Osteoblast (primary cell): ENCODE measurements at regions not wholly inside any gene's neighbourhood (a gene's known extent, or its start where the extent isn't known, plus 50 kb on each side); places are given as distances from the start of the nearest gene placed in this dataset.

Experiments
- DNase-seq: peaks from one replicate; pipeline ENCODE4 v3.0.0; 2011; ENCODE audit warnings: low spot score, mixed read lengths; ENCODE audit not compliant: insufficient read length; ENCODE audit errors: missing footprints
- H2AFZ ChIP-seq: 2 replicates; pipeline ENCODE4 v1.6.0; 2011; ENCODE audit warnings: mild to moderate bottlenecking, low read length
- H3K27ac ChIP-seq: 2 replicates; pipeline ENCODE4 v1.5.1; 2011; ENCODE audit warnings: mild to moderate bottlenecking, low read depth, low read length, moderate library complexity
- H3K27me3 ChIP-seq: 2 replicates; pipeline ENCODE4 v1.6.0; 2012; ENCODE audit warnings: mild to moderate bottlenecking, control low read depth, inconsistent platforms, low read length, moderate library complexity; ENCODE audit not compliant: insufficient read depth
- H3K36me3 ChIP-seq: 2 replicates; pipeline ENCODE4 v1.5.1; 2011; ENCODE audit warnings: mild to moderate bottlenecking, low read length, control low read depth, moderate library complexity; ENCODE audit not compliant: insufficient read depth
- H3K4me1 ChIP-seq: 2 replicates; pipeline ENCODE4 v1.5.1; 2011; ENCODE audit warnings: mild to moderate bottlenecking, low read length, control low read depth, moderate library complexity; ENCODE audit not compliant: insufficient read depth
- H3K4me2 ChIP-seq: 2 replicates; pipeline ENCODE4 v1.6.0; 2011; ENCODE audit warnings: mild to moderate bottlenecking, low read length; ENCODE audit not compliant: insufficient read depth
- H3K4me3 ChIP-seq: fragments of 200-600 bp; sonication (generic); 3 replicates; pipeline ENCODE4 v1.5.1; 2012; ENCODE audit warnings: mild to moderate bottlenecking, low read length, inconsistent platforms; ENCODE audit not compliant: insufficient read depth
- H3K79me2 ChIP-seq: 2 replicates; pipeline ENCODE4 v1.6.0; 2012; ENCODE audit warnings: mild to moderate bottlenecking, low read length, control low read depth, inconsistent platforms; ENCODE audit not compliant: insufficient read depth
- H3K9me3 ChIP-seq: 2 replicates; pipeline ENCODE4 v1.5.1; 2011; ENCODE audit warnings: low read depth, low read length, control low read depth
- H4K20me1 ChIP-seq: 2 replicates; pipeline ENCODE4 v1.6.0; 2012; ENCODE audit warnings: mild to moderate bottlenecking, low read length, control low read depth; ENCODE audit not compliant: insufficient read depth
- TF ChIP-seq, protein P1 (sequence below): IDR thresholded peaks from 2 replicates; pipeline ENCODE4 v1.5.1; 2011; ENCODE audit warnings: mild to moderate bottlenecking, low read depth, low read length, moderate library complexity; ENCODE audit errors: extremely low read depth

GRCh38 chr2:82599021-82599420 lies 1860.1 kb downstream of the SUCLG1 start:
- no peak for DNase-seq
- Histone ChIP-seq H3K36me3 (no peaks in the 10 kb centered on the region), H2AFZ (no peak overlapping the region), H3K27me3 (no peaks in the 10 kb centered on the region), H3K4me1 (no peaks in the 10 kb centered on the region), H3K27ac (no peak overlapping the region), H4K20me1 (no peaks in the 10 kb centered on the region), H3K4me2 (no peak overlapping the region), H3K9me3 (peaks cover 2% of the 10 kb centered on the region), H3K79me2 (no peaks in the 10 kb centered on the region), H3K4me3 (no peak overlapping the region)
- TF ChIP-seq, protein P1, sequence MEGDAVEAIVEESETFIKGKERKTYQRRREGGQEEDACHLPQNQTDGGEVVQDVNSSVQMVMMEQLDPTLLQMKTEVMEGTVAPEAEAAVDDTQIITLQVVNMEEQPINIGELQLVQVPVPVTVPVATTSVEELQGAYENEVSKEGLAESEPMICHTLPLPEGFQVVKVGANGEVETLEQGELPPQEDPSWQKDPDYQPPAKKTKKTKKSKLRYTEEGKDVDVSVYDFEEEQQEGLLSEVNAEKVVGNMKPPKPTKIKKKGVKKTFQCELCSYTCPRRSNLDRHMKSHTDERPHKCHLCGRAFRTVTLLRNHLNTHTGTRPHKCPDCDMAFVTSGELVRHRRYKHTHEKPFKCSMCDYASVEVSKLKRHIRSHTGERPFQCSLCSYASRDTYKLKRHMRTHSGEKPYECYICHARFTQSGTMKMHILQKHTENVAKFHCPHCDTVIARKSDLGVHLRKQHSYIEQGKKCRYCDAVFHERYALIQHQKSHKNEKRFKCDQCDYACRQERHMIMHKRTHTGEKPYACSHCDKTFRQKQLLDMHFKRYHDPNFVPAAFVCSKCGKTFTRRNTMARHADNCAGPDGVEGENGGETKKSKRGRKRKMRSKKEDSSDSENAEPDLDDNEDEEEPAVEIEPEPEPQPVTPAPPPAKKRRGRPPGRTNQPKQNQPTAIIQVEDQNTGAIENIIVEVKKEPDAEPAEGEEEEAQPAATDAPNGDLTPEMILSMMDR, result no peak

DNA sequence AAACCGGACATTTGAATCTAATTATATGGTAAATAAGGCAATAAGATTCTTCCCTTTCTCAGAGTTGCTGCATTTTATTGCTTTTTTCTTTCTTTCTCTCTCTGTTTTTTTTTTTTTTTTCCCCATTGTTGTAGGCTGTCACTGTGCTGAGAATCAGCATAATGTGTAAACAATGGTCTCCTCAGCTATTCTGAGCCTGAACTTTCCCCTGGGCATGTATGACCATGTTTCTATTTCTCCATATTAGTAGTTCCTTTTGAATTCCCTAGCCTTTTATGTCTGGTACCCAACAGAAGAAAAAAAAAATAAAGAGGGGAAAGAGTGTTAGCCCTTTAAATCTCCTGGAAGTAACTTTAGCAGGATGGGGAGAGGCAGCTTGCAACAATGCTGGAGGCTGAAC lies 1862.5 kb downstream of the SUCLG1 start:
- Histone ChIP-seq H3K79me2 (no peaks in the 10 kb centered on the region), H3K9me3 (peaks cover 2% of the 10 kb centered on the region), H4K20me1 (no peaks in the 10 kb centered on the region), H3K4me2 (no peak overlapping the region), H3K36me3 (no peaks in the 10 kb centered on the region), H2AFZ (no peak overlapping the region), H3K27ac (no peak overlapping the region), H3K27me3 (no peaks in the 10 kb centered on the region), H3K4me1 (no peaks in the 10 kb centered on the region), H3K4me3 (no peak overlapping the region)
- TF ChIP-seq, protein P1, result no peak
- DNase-seq, result no peak

DNA sequence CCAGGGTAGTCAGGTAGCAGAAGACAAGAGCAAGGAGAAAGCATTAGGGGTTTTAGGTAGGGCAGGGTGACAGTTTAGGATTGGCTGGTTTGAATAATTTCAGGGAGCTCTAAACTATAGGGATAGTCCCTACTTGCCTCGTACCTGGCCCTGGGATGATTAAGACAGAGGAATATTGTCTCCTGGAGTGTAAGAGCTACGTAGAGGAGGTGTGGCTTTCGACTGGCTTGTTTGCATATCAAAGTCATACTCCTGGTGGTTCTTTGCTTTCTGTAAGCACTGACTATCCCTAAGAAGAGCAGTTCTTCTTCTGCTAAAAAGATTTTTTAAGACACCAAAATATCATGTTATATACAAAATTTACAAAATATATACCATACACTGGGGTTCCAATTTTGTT lies 1867.4 kb downstream of the SUCLG1 start:
- Histone ChIP-seq H3K4me3 (no peak overlapping the region), H2AFZ (no peak overlapping the region), H3K4me1 (no peaks in the 10 kb centered on the region), H3K79me2 (no peaks in the 10 kb centered on the region), H3K4me2 (no peak overlapping the region), H3K27ac (no peak overlapping the region), H3K9me3 (peaks cover 5% of the 10 kb centered on the region), H3K36me3 (no peaks in the 10 kb centered on the region), H4K20me1 (no peaks in the 10 kb centered on the region), H3K27me3 (no peaks in the 10 kb centered on the region)
- TF ChIP-seq, protein P1, result no peak
- no peak for DNase-seq

DNA sequence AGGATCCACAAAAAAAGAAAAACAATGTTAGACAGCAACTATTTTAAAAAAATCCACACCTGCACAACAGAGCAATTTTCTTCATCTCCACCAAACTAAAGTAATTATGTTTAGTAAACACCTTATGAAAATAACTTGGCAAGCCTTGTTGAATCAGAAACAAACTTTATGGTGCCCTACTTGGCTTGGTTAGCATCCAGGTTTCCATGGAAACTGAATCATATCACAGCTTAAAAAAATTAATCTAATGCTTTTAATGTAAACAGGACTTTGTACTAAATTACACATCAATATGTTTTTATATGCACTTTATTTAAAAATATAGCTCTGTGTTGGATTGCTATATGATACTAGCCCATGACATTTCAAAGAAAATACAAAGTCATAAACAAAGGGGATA lies 1882.4 kb downstream of the SUCLG1 start:
- H3K36me3 ChIP-seq, result no peaks in the 10 kb centered on the region
- H2AFZ ChIP-seq, result no peak overlapping the region
- H3K27ac ChIP-seq, result no peak overlapping the region
- no peak for DNase-seq
- H3K79me2 ChIP-seq, result no peaks in the 10 kb centered on the region
- no peaks in the 10 kb centered on the region for H4K20me1 ChIP-seq
- TF ChIP-seq, protein P1, result no peak
- no peaks in the 10 kb centered on the region for H3K9me3 ChIP-seq
- H3K4me1 ChIP-seq, result no peaks in the 10 kb centered on the region
- no peaks in the 10 kb centered on the region for H3K27me3 ChIP-seq
- no peak overlapping the region for H3K4me2 ChIP-seq
- H3K4me3 ChIP-seq, result no peak overlapping the region
